ENCODE measurements at regions not wholly inside any gene's neighbourhood (a gene's known extent, or its start where the extent isn't known, plus 50 kb on each side); places are given as distances from the start of the nearest gene placed in this dataset.

DNA sequence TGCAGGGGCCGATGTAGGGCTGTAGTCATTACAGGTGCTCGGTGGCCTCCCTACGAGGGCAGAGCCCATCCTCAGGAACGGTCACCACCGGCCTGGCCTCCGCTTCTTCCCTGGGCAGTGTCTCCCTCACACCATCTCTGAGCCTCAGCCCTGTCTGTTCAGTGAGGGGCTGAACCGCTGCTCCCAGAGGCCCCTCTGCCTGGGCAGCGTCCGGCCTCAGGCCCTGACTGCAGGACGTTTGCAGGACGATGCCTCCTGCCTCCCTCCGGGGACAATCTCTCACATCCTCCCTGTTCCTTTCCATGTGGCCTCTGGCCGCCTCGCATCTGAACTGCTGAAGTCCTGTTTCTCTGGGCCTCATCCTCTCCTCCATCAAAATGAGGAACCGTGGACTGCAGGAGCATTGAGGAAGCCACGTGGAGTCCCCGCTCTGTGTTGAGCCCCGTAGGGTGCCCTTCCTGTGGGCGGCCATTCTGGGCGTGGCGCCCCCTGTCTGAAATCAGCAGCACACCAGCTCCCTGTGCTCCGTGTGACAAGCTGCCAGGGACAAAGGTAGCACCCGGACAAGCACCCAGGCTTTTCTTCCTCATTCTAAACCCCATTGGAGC, 933.5 kb downstream of the BRD1 start:
- TF ChIP-seq, protein P1, sequence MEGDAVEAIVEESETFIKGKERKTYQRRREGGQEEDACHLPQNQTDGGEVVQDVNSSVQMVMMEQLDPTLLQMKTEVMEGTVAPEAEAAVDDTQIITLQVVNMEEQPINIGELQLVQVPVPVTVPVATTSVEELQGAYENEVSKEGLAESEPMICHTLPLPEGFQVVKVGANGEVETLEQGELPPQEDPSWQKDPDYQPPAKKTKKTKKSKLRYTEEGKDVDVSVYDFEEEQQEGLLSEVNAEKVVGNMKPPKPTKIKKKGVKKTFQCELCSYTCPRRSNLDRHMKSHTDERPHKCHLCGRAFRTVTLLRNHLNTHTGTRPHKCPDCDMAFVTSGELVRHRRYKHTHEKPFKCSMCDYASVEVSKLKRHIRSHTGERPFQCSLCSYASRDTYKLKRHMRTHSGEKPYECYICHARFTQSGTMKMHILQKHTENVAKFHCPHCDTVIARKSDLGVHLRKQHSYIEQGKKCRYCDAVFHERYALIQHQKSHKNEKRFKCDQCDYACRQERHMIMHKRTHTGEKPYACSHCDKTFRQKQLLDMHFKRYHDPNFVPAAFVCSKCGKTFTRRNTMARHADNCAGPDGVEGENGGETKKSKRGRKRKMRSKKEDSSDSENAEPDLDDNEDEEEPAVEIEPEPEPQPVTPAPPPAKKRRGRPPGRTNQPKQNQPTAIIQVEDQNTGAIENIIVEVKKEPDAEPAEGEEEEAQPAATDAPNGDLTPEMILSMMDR (IDR thresholded peaks at IDR 0.05; ENCODE audit: insufficient read depth, low read length, poor library complexity, severe bottlenecking), result no peak
- TF ChIP-seq EZH2phosphoT487 (conservative IDR thresholded peaks at IDR 0.05; ENCODE audit: low read length), result no peak
